SK-N-SH (cell line): ENCODE measurements at regions not wholly inside any gene's neighbourhood (a gene's known extent, or its start where the extent isn't known, plus 50 kb on each side); places are given as distances from the start of the nearest gene placed in this dataset.

Experiments used
- CTCF ChIA-PET: fragments of 300-600, 350-600 bp; formaldehyde crosslinking; extraction: SDS; loops from one replicate; lab custom pipeline; 2021; lab: Yijun Ruan, JAX
- POLR2A ChIA-PET: fragments of 350-600 bp; sonication (Branson Sonifier 250); formaldehyde crosslinking; extraction: SDS; loops from one replicate; lab custom pipeline; 2020; ENCODE audit warnings: antibody characterized with exemption, inconsistent platforms; lab: Yijun Ruan, JAX
- DNase-seq: peaks from one replicate; pipeline ENCODE4 v3.0.0; 2012
- H2AFZ ChIP-seq: fragments of 200-600 bp; sonication (generic); 2 replicates; pipeline ENCODE4 v1.8.1; 2016; ENCODE audit warnings: antibody characterized with exemption, mild to moderate bottlenecking, low read depth
- H3F3A ChIP-seq: fragments of 200-600 bp; sonication (generic); replicated peaks from 2 replicates; pipeline ENCODE3; 2016; ENCODE audit warnings: antibody characterized with exemption, mild to moderate bottlenecking; ENCODE audit not compliant: insufficient read depth
- H3K27ac ChIP-seq, 2 experiments: fragments of 200-500 bp in 1 of 2; fragments of 200-600 bp in 1 of 2; sonication (Bioruptor generic) in 1 of 2; sonication (generic), shearing (Covaris generic) in 1 of 2; 2 replicates each; pipeline versions ENCODE4 v1.5.1 to v1.6.1; 2014 to 2016; ENCODE audit warnings: low read depth in 2 of 2, inconsistent platforms in 1 of 2, low read length in 1 of 2, mild to moderate bottlenecking in 1 of 2, mixed read lengths in 1 of 2
- H3K27me3 ChIP-seq: fragments of 200-600 bp; sonication (generic), shearing (Covaris generic); 2 replicates; pipeline ENCODE4 v1.6.1; 2016; ENCODE audit warnings: mixed run types; ENCODE audit not compliant: insufficient read depth
- H3K36me3 ChIP-seq, 2 experiments: fragments of 200-500 bp in 1 of 2; fragments of 200-600 bp in 1 of 2; sonication (Bioruptor generic) in 1 of 2; sonication (generic) in 1 of 2; replicated peaks in 1 of 2; 2 replicates each; pipeline versions ENCODE3 to v1.5.1; 2014 to 2016; ENCODE audit warnings: low read length in 1 of 2, mild to moderate bottlenecking in 1 of 2; ENCODE audit not compliant: insufficient read depth in 2 of 2, control insufficient read depth in 1 of 2
- H3K4me1 ChIP-seq, 2 experiments: fragments of 200-500 bp in 1 of 2; fragments of 200-600 bp in 1 of 2; sonication (Bioruptor generic) in 1 of 2; sonication (generic), shearing (Covaris generic) in 1 of 2; 2 replicates each; pipeline versions ENCODE4 v1.5.1 to v1.6.1; 2014 to 2016; ENCODE audit warnings: low read depth in 1 of 2, low read length in 1 of 2, mixed run types in 1 of 2; ENCODE audit not compliant: insufficient read depth in 2 of 2, control insufficient read depth in 1 of 2
- H3K4me2 ChIP-seq: fragments of 200-600 bp; sonication (generic), shearing (Covaris generic); 2 replicates; pipeline ENCODE4 v1.6.1; 2017; ENCODE audit warnings: mixed run types
- H3K4me3 ChIP-seq, 2 experiments: fragments of 200-500 bp in 1 of 2; fragments of 200-600 bp in 1 of 2; sonication (Bioruptor generic) in 1 of 2; sonication (generic), shearing (Covaris generic) in 1 of 2; 2 replicates each; pipeline versions ENCODE4 v1.5.1 to v1.8.1; 2014 to 2016; ENCODE audit warnings: low read depth in 2 of 2, inconsistent platforms in 1 of 2, low read length in 1 of 2, mild to moderate bottlenecking in 1 of 2, mixed read lengths in 1 of 2, moderate library complexity in 1 of 2
- H3K79me2 ChIP-seq: fragments of 200-600 bp; sonication (generic); 2 replicates; pipeline ENCODE4 v1.8.1; 2017; ENCODE audit warnings: mild to moderate bottlenecking; ENCODE audit not compliant: insufficient read depth
- H3K9ac ChIP-seq: fragments of 200-600 bp; sonication (generic); 2 replicates; pipeline ENCODE4 v1.6.1; 2017; ENCODE audit warnings: mixed run types
- H3K9me2 ChIP-seq: fragments of 200-600 bp; sonication (generic); 2 replicates; pipeline ENCODE4 v1.6.1; 2017; ENCODE audit warnings: mixed run types
- H3K9me3 ChIP-seq: fragments of 200-600 bp; sonication (generic); 2 replicates; pipeline ENCODE4 v1.6.1; 2017; ENCODE audit warnings: mixed run types, mild to moderate bottlenecking, moderate library complexity
- H4K20me1 ChIP-seq: fragments of 200-600 bp; sonication (generic); 2 replicates; pipeline ENCODE4 v1.6.1; 2017; ENCODE audit warnings: mild to moderate bottlenecking, mixed run types; ENCODE audit not compliant: insufficient read depth
- ELF1 ChIP-seq: IDR thresholded peaks from 2 replicates; pipeline ENCODE4 v1.4.0; 2012
- FOSL2 ChIP-seq: IDR thresholded peaks from 2 replicates; pipeline ENCODE4 v1.4.0; 2012; ENCODE audit warnings: low read depth, mild to moderate bottlenecking, moderate library complexity, borderline replicate concordance
- IRF3 ChIP-seq: fragments of 150-350 bp; IDR thresholded peaks from 2 replicates; pipeline ENCODE4 v1.6.1; 2016; ENCODE audit warnings: mild to moderate bottlenecking, low read depth, low read length
- JUND ChIP-seq: IDR thresholded peaks from 2 replicates; pipeline ENCODE4 v1.4.0; 2012
- MAX ChIP-seq: IDR thresholded peaks from 2 replicates; pipeline ENCODE4 v1.4.0; 2012; ENCODE audit warnings: low read depth
- MXI1 ChIP-seq: IDR thresholded peaks from 2 replicates; pipeline ENCODE4 v1.6.1; 2012; ENCODE audit warnings: mild to moderate bottlenecking, low read depth, low read length, improper control_type of control experiment
- NRF1 ChIP-seq: IDR thresholded peaks from 2 replicates; pipeline ENCODE4 v1.6.1; 2012; ENCODE audit warnings: low read depth, mild to moderate bottlenecking, low read length
- RCOR1 ChIP-seq: fragments of 150-350 bp; IDR thresholded peaks from 2 replicates; pipeline ENCODE4 v1.6.1; 2017; ENCODE audit warnings: antibody characterized with exemption, low read length
- RXRA ChIP-seq: IDR thresholded peaks from 2 replicates; pipeline ENCODE4 v1.4.0; 2012; ENCODE audit warnings: low read depth, mild to moderate bottlenecking, borderline replicate concordance
- SIN3A ChIP-seq: IDR thresholded peaks from 2 replicates; pipeline ENCODE4 v1.6.1; 2012; ENCODE audit warnings: low read depth, mild to moderate bottlenecking, low read length, moderate library complexity, borderline replicate concordance
- SMC3 ChIP-seq: IDR thresholded peaks from 2 replicates; pipeline ENCODE4 v1.6.1; 2012; ENCODE audit warnings: low read depth, low read length, improper control_type of control experiment
- TAF1 ChIP-seq: IDR thresholded peaks from 2 replicates; pipeline ENCODE4 v1.6.1; 2012; ENCODE audit warnings: low read depth, mild to moderate bottlenecking, low read length, moderate library complexity, borderline replicate concordance
- TCF12 ChIP-seq: IDR thresholded peaks from 2 replicates; pipeline ENCODE4 v1.4.0; 2012
- USF2 ChIP-seq: fragments of 150-350 bp; IDR thresholded peaks from 2 replicates; pipeline ENCODE4 v1.6.1; 2017; ENCODE audit warnings: antibody characterized with exemption, low read length, low read depth, borderline replicate concordance
- ZBTB33 ChIP-seq: IDR thresholded peaks from 2 replicates; pipeline ENCODE4 v1.4.0; 2012; ENCODE audit warnings: low read depth, borderline replicate concordance
- WGBS: methylation state at CpG from one replicate; pipeline ENCODE4 v1.1.6; 2017; ENCODE audit warnings: low lambda C conversion rate; 5-methylcytosine and 5-hydroxymethylcytosine counted together

GRCh38 chr4:188767496-188767895 lies 628.3 kb downstream of the TRIML1 start:
- CTCF ChIA-PET = interaction anchor here (1.0 kb wide), 1 partner anchor 12 kb away, joined by 3 read pairs; no protein-coding TSS in a partner anchor
- Histone ChIP-seq H3K4me3 (no peak overlapping the region), H3K79me2 (no peaks in the 10 kb centered on the region), H4K20me1 (no peaks in the 10 kb centered on the region), H3K36me3 (no peaks in the 10 kb centered on the region), H2AFZ (no peak overlapping the region), H3F3A (no peaks in the 10 kb centered on the region), H3K9ac (no peak overlapping the region), H3K9me2 (no peaks in the 10 kb centered on the region), H3K4me1 (no peaks in the 10 kb centered on the region), H3K4me2 (no peak overlapping the region), H3K27me3 (no peaks in the 10 kb centered on the region), H3K27ac (no peak overlapping the region), H3K9me3 (no peaks in the 10 kb centered on the region)
- 28% methylated on average over 3 of the region's 3 CpGs for WGBS
- POLR2A ChIA-PET = no interaction called here
- no peak for TF ChIP-seq MAX
- no peak for TF ChIP-seq ELF1
- TF ChIP-seq JUND = no peak
- no peak for TF ChIP-seq IRF3
- no peak for TF ChIP-seq RXRA
- TF ChIP-seq NRF1 = no peak
- TF ChIP-seq MXI1 = no peak
- no peak for TF ChIP-seq TCF12
- TF ChIP-seq FOSL2 = no peak
- TF ChIP-seq SIN3A = no peak
- no peak for TF ChIP-seq SMC3
- no peak for TF ChIP-seq ZBTB33
- DNase-seq = no peak

- H3K36me3 ChIP-seq = no peaks in the 10 kb centered on the region
- no peak overlapping the region for H3K4me2 ChIP-seq
- ChIA-PET POLR2A (no interaction called here), CTCF (interaction anchor here (1.3 kb wide), 1 partner anchor 8 kb away, joined by 3 read pairs; no protein-coding TSS in a partner anchor)
- H3K79me2 ChIP-seq = no peaks in the 10 kb centered on the region
- no peaks in the 10 kb centered on the region; a peak in 1 of 4 replicates for H3K4me1 ChIP-seq
- H2AFZ ChIP-seq = no peak overlapping the region
- 10% methylated on average over 4 of the region's 4 CpGs for WGBS
- TF ChIP-seq ELF1 (no peak), ZBTB33 (no peak), TAF1 (no peak), USF2 (no peak), RCOR1 (no peak)
- no peak overlapping the region for H3K9ac ChIP-seq
- H3K27me3 ChIP-seq = peaks cover 4% of the 10 kb centered on the region; the same call in 1 of the 2 replicates
- H3K4me3 ChIP-seq = no peak overlapping the region
- no peaks in the 10 kb centered on the region for H3K9me2 ChIP-seq
- no peak for DNase-seq
- H4K20me1 ChIP-seq = no peaks in the 10 kb centered on the region
- H3F3A ChIP-seq = no peaks in the 10 kb centered on the region
- H3K9me3 ChIP-seq = no peaks in the 10 kb centered on the region
- no peak overlapping the region for H3K27ac ChIP-seq
Observed at GRCh38 chr4:188778905-188779304, 639.7 kb downstream of the TRIML1 start.
